KMS-11 (cell line): ENCODE measurements at regions not wholly inside any gene's neighbourhood (a gene's known extent, or its start where the extent isn't known, plus 50 kb on each side); places are given as distances from the start of the nearest gene placed in this dataset.
A peak's percentile ranks its signal among the peaks of the same experiment; 100 is the strongest.

Experiments used
- H2AFZ ChIP-seq: fragments of 200-600 bp; sonication (generic); 2 replicates; pipeline ENCODE4 v1.6.1; 2016; ENCODE audit warnings: antibody characterized with exemption, mixed run types, low read depth
- H3K27ac ChIP-seq: fragments of 200-600 bp; sonication (generic); 2 replicates; pipeline ENCODE4 v1.6.1; 2016; ENCODE audit warnings: mild to moderate bottlenecking, mixed run types
- H3K27me3 ChIP-seq: fragments of 200-600 bp; sonication (generic); 2 replicates; pipeline ENCODE4 v1.6.1; 2017; ENCODE audit warnings: mild to moderate bottlenecking, low read depth, mixed run types, moderate library complexity; ENCODE audit not compliant: insufficient read depth
- H3K36me3 ChIP-seq: fragments of 200-600 bp; sonication (generic); 2 replicates; pipeline ENCODE4 v1.6.1; 2017; ENCODE audit warnings: mild to moderate bottlenecking, mixed run types; ENCODE audit not compliant: insufficient read depth
- H3K4me1 ChIP-seq: fragments of 200-600 bp; sonication (generic); 2 replicates; pipeline ENCODE4 v1.6.1; 2016; ENCODE audit warnings: mild to moderate bottlenecking, low read depth, mixed run types; ENCODE audit not compliant: poor library complexity, severe bottlenecking
- H3K4me2 ChIP-seq: fragments of 200-600 bp; sonication (generic); 2 replicates; pipeline ENCODE4 v1.7.0; 2016; ENCODE audit warnings: mild to moderate bottlenecking, mixed run types
- H3K4me3 ChIP-seq: fragments of 200-600 bp; sonication (generic); IDR thresholded peaks from 2 replicates; pipeline ENCODE4 v1.6.1; 2017; ENCODE audit warnings: low read depth, low read length, mixed read lengths; ENCODE audit not compliant: insufficient read depth
- H3K79me2 ChIP-seq: fragments of 200-600 bp; sonication (generic); 2 replicates; pipeline ENCODE4 v1.6.1; 2016; ENCODE audit warnings: low read depth, mixed run types; ENCODE audit not compliant: insufficient read depth
- H3K9ac ChIP-seq: fragments of 200-600 bp; sonication (generic); 2 replicates; pipeline ENCODE4 v1.6.1; 2016; ENCODE audit warnings: mild to moderate bottlenecking, mixed run types
- H4K20me1 ChIP-seq: fragments of 200-600 bp; sonication (generic); 2 replicates; pipeline ENCODE4 v1.6.1; 2016; ENCODE audit warnings: mild to moderate bottlenecking, mixed run types; ENCODE audit not compliant: insufficient read depth
- CTCF ChIP-seq: fragments of 200-600 bp; sonication (generic); conservative IDR thresholded peaks from 2 replicates; pipeline ENCODE4 v1.6.1; 2017; ENCODE audit warnings: low read depth, mild to moderate bottlenecking, antibody characterized with exemption, low read length, moderate library complexity, mixed read lengths

- H3K4me2 ChIP-seq: no peak overlapping the region
- H3K9ac ChIP-seq: no peak overlapping the region
- H3K27me3 ChIP-seq: no peaks in the 10 kb centered on the region
- TF ChIP-seq CTCF: no peak
- H4K20me1 ChIP-seq: no peaks in the 10 kb centered on the region
- H3K36me3 ChIP-seq: no peaks in the 10 kb centered on the region
- no peak overlapping the region for H3K4me3 ChIP-seq
- no peak overlapping the region for H2AFZ ChIP-seq
- no peaks in the 10 kb centered on the region for H3K79me2 ChIP-seq
- H3K4me1 ChIP-seq: peaks cover 15% of the 10 kb centered on the region
- H3K27ac ChIP-seq: no peak overlapping the region
Observed at GRCh38 chr20:60317401-60317800, 359.2 kb downstream of the CDH26 start.

- Histone ChIP-seq H3K27ac (peak overlapping the region; percentile 63; the same call in 1 of the 2 replicates), H3K79me2 (no peaks in the 10 kb centered on the region), H3K4me3 (no peak overlapping the region), H3K4me2 (no peak overlapping the region; the same call in 1 of the 2 replicates), H3K4me1 (peaks cover 15% of the 10 kb centered on the region), H3K27me3 (no peaks in the 10 kb centered on the region), H3K9ac (no peak overlapping the region; the same call in 1 of the 2 replicates), H4K20me1 (no peaks in the 10 kb centered on the region), H2AFZ (no peak overlapping the region), H3K36me3 (no peaks in the 10 kb centered on the region)
- TF ChIP-seq CTCF: no peak
Observed at GRCh38 chr20:60321601-60322000, 363.4 kb downstream of the CDH26 start.

- no peak for TF ChIP-seq CTCF
- no peaks in the 10 kb centered on the region for H3K36me3 ChIP-seq
- H2AFZ ChIP-seq: no peak overlapping the region
- H3K27ac ChIP-seq: no peak overlapping the region
- no peak overlapping the region for H3K4me2 ChIP-seq
- peaks cover 14% of the 10 kb centered on the region for H3K4me1 ChIP-seq
- no peaks in the 10 kb centered on the region for H3K27me3 ChIP-seq
- H4K20me1 ChIP-seq: no peaks in the 10 kb centered on the region
- H3K9ac ChIP-seq: no peak overlapping the region
- no peaks in the 10 kb centered on the region for H3K79me2 ChIP-seq
- no peak overlapping the region for H3K4me3 ChIP-seq
Observed at GRCh38 chr20:60326821-60327220, 368.6 kb downstream of the CDH26 start.

GRCh38 chr20:60327971-60328660 lies 369.9 kb downstream of the CDH26 start:
- Histone ChIP-seq H3K27me3 (no peaks in the 10 kb centered on the region), H4K20me1 (no peaks in the 10 kb centered on the region), H3K9ac (no peak overlapping the region), H3K36me3 (no peaks in the 10 kb centered on the region), H3K27ac (no peak overlapping the region), H3K4me3 (no peak overlapping the region), H3K4me1 (peaks cover 12% of the 10 kb centered on the region), H2AFZ (no peak overlapping the region), H3K4me2 (no peak overlapping the region), H3K79me2 (no peaks in the 10 kb centered on the region)
- TF ChIP-seq CTCF: no peak
